GM19452 (cell line): ENCODE measurements at regions not wholly inside any gene's neighbourhood (a gene's known extent, or its start where the extent isn't known, plus 50 kb on each side); places are given as distances from the start of the nearest gene placed in this dataset.
"Not testable (repeated sequence)": the region's sequence is repeated elsewhere in the genome, so short reads cannot be mapped to it uniquely, and the experiment has no call there.

Source experiments
- ATAC-seq: cut with Tn5 transposase; IDR thresholded peaks from one replicate; pipeline ENCODE4 v1.9.1; 2021; ENCODE audit not compliant: unreplicated experiment

- no peak for ATAC-seq
These were observed 169.3 kb upstream of the BET1 start for GRCh38 chr7:94173436-94173835.

- no peak for ATAC-seq
These were observed 170.2 kb upstream of the BET1 start for GRCh38 chr7:94174375-94174774.

- no peak for ATAC-seq
These were observed 170.8 kb upstream of the BET1 start for GRCh38 chr7:94174956-94175355.

GRCh38 chr7:94176694-94177200 lies 172.6 kb upstream of the BET1 start:
- no peak for ATAC-seq

GRCh38 chr7:94177441-94177840 lies 173.3 kb upstream of the BET1 start:
- ATAC-seq: no peak

GRCh38 chr7:94178230-94178629 lies 174.1 kb upstream of the BET1 start:
- peak; percentile 85 for ATAC-seq

- no peak for ATAC-seq
These were observed 175.3 kb upstream of the BET1 start for GRCh38 chr7:94179466-94179865.

- ATAC-seq: no peak
These were observed 177.9 kb upstream of the BET1 start for GRCh38 chr7:94182066-94182465.

- ATAC-seq: no peak
These were observed 178.6 kb upstream of the BET1 start for GRCh38 chr7:94182721-94183120.

- ATAC-seq: no peak
These were observed 179.2 kb upstream of the BET1 start for GRCh38 chr7:94183289-94183749.

GRCh38 chr7:94183891-94184290 lies 179.7 kb upstream of the BET1 start:
- ATAC-seq: no peak

GRCh38 chr7:94188350-94188749 lies 184.2 kb upstream of the BET1 start:
- no peak for ATAC-seq

GRCh38 chr7:94190599-94191061 lies 186.5 kb upstream of the BET1 start:
- ATAC-seq: no peak

- not testable (repeated sequence) for ATAC-seq
These were observed 190.3 kb upstream of the BET1 start for GRCh38 chr7:94194426-94194825.

GRCh38 chr7:94195201-94195600 lies 191.0 kb upstream of the BET1 start:
- no peak for ATAC-seq

GRCh38 chr7:94195813-94196212 lies 191.7 kb upstream of the BET1 start:
- no peak for ATAC-seq

- no peak for ATAC-seq
These were observed 189.2 kb upstream of the COL1A2 start for GRCh38 chr7:94205529-94205928.

- no peak for ATAC-seq
These were observed 188.4 kb upstream of the COL1A2 start for GRCh38 chr7:94206295-94206694.

- ATAC-seq: no peak
These were observed 182.5 kb upstream of the COL1A2 start for GRCh38 chr7:94212160-94212559.

- ATAC-seq: no peak
These were observed 177.7 kb upstream of the COL1A2 start for GRCh38 chr7:94216944-94217461.

GRCh38 chr7:94217766-94218165 lies 176.9 kb upstream of the COL1A2 start:
- no peak for ATAC-seq

- no peak for ATAC-seq
These were observed 172.2 kb upstream of the COL1A2 start for GRCh38 chr7:94222516-94222915.

- ATAC-seq: no peak
These were observed 171.2 kb upstream of the COL1A2 start for GRCh38 chr7:94223375-94224084.
